Skeletal muscle tissue (tissue), 3 donors: ENCODE measurements at regions not wholly inside any gene's neighbourhood (a gene's known extent, or its start where the extent isn't known, plus 50 kb on each side); places are given as distances from the start of the nearest gene placed in this dataset.

ENCODE experiments used
- H3K27ac ChIP-seq: one replicate; pipeline ENCODE4 v1.7.0; 2013; ENCODE audit warnings: mild to moderate bottlenecking, low read depth, low read length, inconsistent platforms
- H3K27me3 ChIP-seq, 3 donors: one replicate each; pipeline ENCODE4 v1.7.0; 2013; ENCODE audit warnings: low read length in 3 of 3; ENCODE audit not compliant: control insufficient read depth in 3 of 3, insufficient read depth in 3 of 3
- H3K36me3 ChIP-seq, 3 donors: one replicate each; pipeline ENCODE4 v1.7.0; 2013; ENCODE audit warnings: low read length in 3 of 3; ENCODE audit not compliant: control insufficient read depth in 3 of 3, insufficient read depth in 3 of 3
- H3K4me1 ChIP-seq, 3 donors: one replicate each; pipeline ENCODE4 v1.7.0; 2013; ENCODE audit warnings: low read length in 3 of 3, mild to moderate bottlenecking in 3 of 3; ENCODE audit not compliant: control insufficient read depth in 3 of 3, insufficient read depth in 3 of 3
- H3K4me3 ChIP-seq, 3 donors: one replicate each; pipeline ENCODE4 v1.7.0; 2013; ENCODE audit warnings: low read length in 3 of 3
- H3K9ac ChIP-seq, 3 donors: one replicate each; pipeline ENCODE4 v1.7.0; 2013; ENCODE audit warnings: low read length in 3 of 3, mild to moderate bottlenecking in 3 of 3, moderate library complexity in 2 of 3, low read depth in 1 of 3
- H3K9me3 ChIP-seq, 3 donors: one replicate each; pipeline ENCODE4 v1.7.0; 2013; ENCODE audit warnings: low read length in 3 of 3; ENCODE audit not compliant: control insufficient read depth in 3 of 3
- donor health status: Osteomylitis.

DNA sequence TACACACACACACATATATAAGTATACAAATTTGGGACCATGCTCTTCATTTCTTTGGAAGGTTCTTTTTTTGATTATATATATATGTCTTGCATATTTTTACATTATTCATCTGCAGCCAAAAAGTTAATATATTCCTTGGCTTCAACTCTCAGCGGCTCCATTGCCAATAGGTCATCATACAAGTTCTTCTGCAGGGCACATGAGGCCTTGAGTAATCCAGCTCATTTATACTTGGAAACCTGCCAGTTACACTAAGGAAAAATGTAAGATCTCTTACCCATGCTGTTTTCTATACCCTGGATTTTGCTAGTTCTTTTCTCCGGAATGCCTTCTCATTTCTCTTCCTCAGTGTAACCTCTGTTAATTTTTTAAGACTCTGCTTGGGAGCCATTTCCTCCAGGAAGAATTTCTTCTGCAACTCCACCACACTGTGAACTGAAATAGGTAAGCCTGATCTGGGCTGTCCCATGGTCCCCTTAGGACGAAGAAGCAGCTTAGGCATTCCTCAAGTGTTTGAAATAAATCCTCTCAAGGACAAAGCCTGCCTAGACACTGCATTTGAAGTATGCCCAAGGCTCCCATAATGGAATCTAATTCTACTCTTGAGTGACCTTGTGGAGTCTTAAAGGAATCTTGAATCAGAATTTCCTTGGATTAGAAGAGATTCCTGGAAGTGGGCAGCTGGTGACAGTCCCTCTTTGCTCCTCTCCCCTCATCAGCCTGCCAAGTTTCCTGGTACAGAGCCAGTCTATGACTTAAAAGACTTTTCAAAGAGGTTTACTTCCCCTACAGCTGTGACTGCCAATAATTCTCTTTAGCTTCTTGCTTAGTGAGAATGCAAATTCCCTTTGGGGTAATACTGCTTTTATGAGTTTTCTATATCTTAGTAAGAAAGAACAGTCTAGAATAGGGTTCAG is 182.8 kb downstream of the C11orf87 start:
- Histone ChIP-seq H3K9me3 (no peaks in the 10 kb centered on the region), H3K27ac (no peak overlapping the region), H3K9ac (no peak overlapping the region), H3K36me3 (no peaks in the 10 kb centered on the region), H3K4me1 (no peaks in the 10 kb centered on the region), H3K4me3 (no peak overlapping the region), H3K27me3 (no peaks in the 10 kb centered on the region)

- no peak overlapping the region for H3K9ac ChIP-seq
- no peaks in the 10 kb centered on the region for H3K36me3 ChIP-seq
- H3K27me3 ChIP-seq: no peaks in the 10 kb centered on the region
- H3K4me3 ChIP-seq: no peak overlapping the region
- H3K4me1 ChIP-seq: no peaks in the 10 kb centered on the region
- H3K27ac ChIP-seq: no peak overlapping the region
- no peaks in the 10 kb centered on the region for H3K9me3 ChIP-seq
Observed at GRCh38 chr11:109606256-109606655, 184.3 kb downstream of the C11orf87 start.

DNA sequence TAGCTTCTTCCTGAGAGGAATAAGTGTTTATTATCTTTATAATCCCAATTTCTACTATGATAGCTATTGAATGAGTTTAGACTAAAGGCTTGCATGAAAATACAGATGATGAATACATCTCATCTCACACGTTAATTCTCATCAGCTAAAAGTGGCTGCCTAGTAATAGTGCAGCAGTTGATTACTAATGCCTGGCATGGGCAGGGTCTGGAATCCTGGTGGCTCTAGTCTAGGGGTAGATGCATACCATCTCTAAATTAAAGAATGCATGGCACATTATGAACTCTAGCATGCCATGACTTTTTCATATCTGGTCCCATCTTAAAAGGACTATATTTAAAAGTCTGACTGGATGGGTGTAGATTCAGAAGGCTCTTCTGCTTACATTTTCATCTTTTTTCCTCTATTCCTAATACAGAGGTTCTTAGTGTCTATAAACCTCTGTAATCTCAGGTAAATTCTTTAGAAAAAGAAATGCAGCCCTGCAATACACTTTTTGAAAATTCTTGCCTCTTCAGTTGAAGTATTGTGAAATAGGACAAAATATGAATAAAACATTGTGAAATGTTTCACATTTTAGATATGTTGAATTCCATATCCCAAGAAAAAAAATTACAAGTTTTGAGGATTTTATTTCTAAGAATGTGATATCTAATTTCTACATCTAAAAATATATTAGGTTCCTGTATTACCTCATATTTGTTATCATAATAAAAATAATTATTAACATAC is 187.6 kb downstream of the C11orf87 start:
- no peaks in the 10 kb centered on the region for H3K9me3 ChIP-seq
- H3K4me1 ChIP-seq: no peaks in the 10 kb centered on the region
- H3K27ac ChIP-seq: no peak overlapping the region
- H3K4me3 ChIP-seq: no peak overlapping the region
- H3K9ac ChIP-seq: no peak overlapping the region
- no peaks in the 10 kb centered on the region for H3K36me3 ChIP-seq
- H3K27me3 ChIP-seq: no peaks in the 10 kb centered on the region

DNA sequence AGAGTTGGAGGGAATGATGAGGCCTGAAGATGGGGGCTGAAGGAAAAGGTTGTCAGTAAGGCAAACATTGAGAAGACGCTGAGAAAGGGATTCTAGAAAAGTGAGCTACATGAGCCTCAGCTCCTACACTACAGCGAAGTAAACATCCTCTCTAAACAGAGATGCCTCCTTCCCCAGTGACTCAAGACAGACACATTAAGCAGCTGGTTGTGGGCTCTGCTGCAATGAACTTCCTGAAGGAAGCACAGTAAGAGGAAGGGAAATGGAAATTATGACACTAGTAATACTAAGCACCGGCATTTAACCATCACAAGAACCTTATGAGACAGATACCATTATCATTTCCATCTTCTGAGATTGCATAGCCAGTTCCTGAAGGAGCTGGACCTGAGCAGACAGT is 190.5 kb downstream of the C11orf87 start:
- Histone ChIP-seq H3K4me1 (no peaks in the 10 kb centered on the region), H3K9me3 (no peaks in the 10 kb centered on the region), H3K36me3 (no peaks in the 10 kb centered on the region), H3K27me3 (no peaks in the 10 kb centered on the region), H3K27ac (no peak overlapping the region), H3K9ac (no peak overlapping the region), H3K4me3 (no peak overlapping the region)

DNA sequence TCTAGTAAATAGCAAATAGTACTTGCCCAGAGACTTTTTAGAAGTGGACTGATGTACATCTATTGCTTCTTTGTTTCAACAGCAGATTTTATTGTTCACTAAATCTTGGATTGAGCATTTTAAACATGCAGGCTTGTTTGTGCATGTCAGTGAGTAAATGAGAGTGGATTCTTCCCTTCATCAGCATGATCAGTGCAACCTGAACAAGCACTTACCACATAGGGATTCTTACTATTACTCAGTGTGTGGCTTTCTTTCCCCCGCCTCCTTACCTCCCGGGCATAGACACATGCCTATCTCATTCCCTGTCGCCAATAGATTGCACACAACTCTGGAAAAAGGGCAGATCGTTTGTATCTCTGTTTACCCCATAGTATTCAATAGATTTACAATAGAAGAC is 197.5 kb downstream of the C11orf87 start:
- H3K9me3 ChIP-seq: no peaks in the 10 kb centered on the region
- H3K9ac ChIP-seq: no peak overlapping the region
- no peaks in the 10 kb centered on the region for H3K4me1 ChIP-seq
- H3K27me3 ChIP-seq: no peaks in the 10 kb centered on the region
- H3K36me3 ChIP-seq: no peaks in the 10 kb centered on the region
- no peak overlapping the region for H3K4me3 ChIP-seq
- no peak overlapping the region for H3K27ac ChIP-seq

- H3K4me1 ChIP-seq: no peaks in the 10 kb centered on the region
- H3K9me3 ChIP-seq: peaks cover 0 to 4% (median 0%) of the 10 kb centered on the region in 3 donors
- no peak overlapping the region for H3K4me3 ChIP-seq
- no peaks in the 10 kb centered on the region for H3K36me3 ChIP-seq
- no peak overlapping the region for H3K9ac ChIP-seq
- no peak overlapping the region for H3K27ac ChIP-seq
- no peaks in the 10 kb centered on the region for H3K27me3 ChIP-seq
Observed at GRCh38 chr11:109629734-109630133, 207.7 kb downstream of the C11orf87 start.

GRCh38 chr11:109641549-109641948 is 219.6 kb downstream of the C11orf87 start:
- Histone ChIP-seq H3K27ac (no peak overlapping the region), H3K9ac (no peak overlapping the region), H3K36me3 (no peaks in the 10 kb centered on the region), H3K27me3 (no peaks in the 10 kb centered on the region), H3K9me3 (no peaks in the 10 kb centered on the region), H3K4me1 (no peaks in the 10 kb centered on the region), H3K4me3 (no peak overlapping the region)

GRCh38 chr11:109644152-109644551 is 222.2 kb downstream of the C11orf87 start:
- no peak overlapping the region for H3K9ac ChIP-seq
- H3K27me3 ChIP-seq: no peaks in the 10 kb centered on the region
- no peaks in the 10 kb centered on the region for H3K4me1 ChIP-seq
- H3K36me3 ChIP-seq: no peaks in the 10 kb centered on the region
- no peak overlapping the region for H3K27ac ChIP-seq
- H3K9me3 ChIP-seq: no peaks in the 10 kb centered on the region
- no peak overlapping the region for H3K4me3 ChIP-seq

DNA sequence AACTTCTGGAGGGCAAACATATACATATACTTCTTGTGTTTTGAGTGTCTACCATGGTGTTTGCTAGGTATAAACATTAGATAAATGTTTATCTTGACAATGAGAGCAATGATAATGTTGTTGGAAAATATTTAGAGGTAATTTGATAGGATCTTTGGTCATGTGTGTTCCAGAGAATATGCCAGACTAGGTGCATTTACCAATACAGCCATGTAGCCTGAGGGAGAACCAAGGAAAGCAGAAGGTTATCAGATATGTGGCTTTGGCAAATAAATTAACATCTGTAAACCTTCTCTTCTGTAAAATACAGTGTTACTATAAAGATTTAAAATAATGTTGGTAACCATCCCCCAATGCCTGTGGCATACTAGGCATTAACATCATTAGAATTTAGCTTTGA is 226.8 kb downstream of the C11orf87 start:
- no peaks in the 10 kb centered on the region for H3K4me1 ChIP-seq
- no peaks in the 10 kb centered on the region for H3K27me3 ChIP-seq
- H3K4me3 ChIP-seq: no peak overlapping the region
- no peak overlapping the region for H3K9ac ChIP-seq
- no peak overlapping the region for H3K27ac ChIP-seq
- no peaks in the 10 kb centered on the region for H3K9me3 ChIP-seq
- H3K36me3 ChIP-seq: no peaks in the 10 kb centered on the region

DNA sequence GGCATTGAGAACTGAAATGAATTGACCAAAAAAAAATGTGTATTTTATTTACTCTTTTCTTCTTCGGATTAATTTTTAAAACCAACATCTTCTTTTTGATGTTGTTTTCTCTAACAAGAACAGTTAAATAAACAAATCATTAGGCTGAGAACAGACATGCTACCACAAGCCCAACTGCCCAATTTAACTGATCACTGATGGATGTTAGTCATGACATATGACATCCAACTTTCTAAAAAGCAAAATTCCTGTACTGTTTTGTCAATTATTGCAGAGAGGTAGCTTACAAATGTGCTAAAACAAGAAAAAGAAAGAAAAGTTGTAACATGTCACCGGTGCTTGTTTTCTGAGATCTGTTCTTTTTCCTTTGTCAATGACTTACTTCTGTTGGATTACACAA is 232.1 kb downstream of the C11orf87 start:
- H3K9me3 ChIP-seq: no peaks in the 10 kb centered on the region
- H3K27me3 ChIP-seq: no peaks in the 10 kb centered on the region
- H3K9ac ChIP-seq: no peak overlapping the region
- no peak overlapping the region for H3K27ac ChIP-seq
- no peak overlapping the region for H3K4me3 ChIP-seq
- no peaks in the 10 kb centered on the region for H3K4me1 ChIP-seq
- H3K36me3 ChIP-seq: no peaks in the 10 kb centered on the region
